ENCODE measurements at regions not wholly inside any gene's neighbourhood (a gene's known extent, or its start where the extent isn't known, plus 50 kb on each side); places are given as distances from the start of the nearest gene placed in this dataset.
A peak's percentile ranks its signal among the peaks of the same experiment; 100 is the strongest.

- no peak overlapping the region for H3K23ac ChIP-seq (ENCODE audit: low read depth, low read length, poor library complexity)
- WGBS, 2 donors (ENCODE audit: extremely low coverage in 2 of 2, insufficient read length in 2 of 2, insufficient replicate concordance in 1 of 2), result no CpG with 5 or more reads among the region's 17 CpGs
- DNase-seq (ENCODE audit: low spot score), result peak; percentile 23
Observed at GRCh38 chr12:114186241-114187002, 219.5 kb downstream of the TBX5 start.

GRCh38 chr12:114185036-114185435, 218.9 kb upstream of the RBM19 start:
- no peak overlapping the region for H3K14ac ChIP-seq (ENCODE audit: low read length)
- H3K9ac ChIP-seq (ENCODE audit: low read depth, low read length, poor library complexity), result no peak overlapping the region
- peaks cover 0 to 6% (median 0%) of the 10 kb centered on the region in 3 experiments for H3K27me3 ChIP-seq (ENCODE audit: control insufficient read depth in 3 of 3, insufficient read depth in 3 of 3, low read depth in 1 of 3, low read length in 3 of 3)
- H2BK12ac ChIP-seq (ENCODE audit: low read length), result no peak overlapping the region
- H3K18ac ChIP-seq (ENCODE audit: low read length), result no peak overlapping the region
- H3K79me1 ChIP-seq (ENCODE audit: low read depth, low read length), result no peaks in the 10 kb centered on the region
- H2BK15ac ChIP-seq (ENCODE audit: low read length), result no peak overlapping the region
- no peak overlapping the region for H2BK120ac ChIP-seq (ENCODE audit: low read depth, low read length)
- H3K4me1 ChIP-seq (ENCODE audit: control insufficient read depth in 2 of 2, insufficient read depth in 1 of 2, low read depth in 1 of 2, low read length in 2 of 2), result peaks cover 0 to 4% of the 10 kb centered on the region in 2 donors
- no peaks in the 10 kb centered on the region for H3K36me3 ChIP-seq (replicated peaks in 1 of 2; ENCODE audit: control insufficient read depth in 2 of 2, insufficient read depth in 2 of 2, low read length in 2 of 2)
- H3K4me3 ChIP-seq (ENCODE audit: low read length in 2 of 2), result no peak overlapping the region
- H2BK5ac ChIP-seq (ENCODE audit: low read length), result no peak overlapping the region
- H3K23ac ChIP-seq (ENCODE audit: low read depth, low read length, poor library complexity), result no peak overlapping the region
- no CpG with 5 or more reads among the region's 5 CpGs for WGBS, 2 donors (ENCODE audit: extremely low coverage in 2 of 2, insufficient read length in 2 of 2, insufficient replicate concordance in 1 of 2)
- no peak overlapping the region for H3K4ac ChIP-seq (ENCODE audit: low read length)
- no peak overlapping the region for H3K27ac ChIP-seq (replicated peaks; ENCODE audit: low read length)
- H2AFZ ChIP-seq (ENCODE audit: low read length), result no peak overlapping the region
- H4K91ac ChIP-seq (ENCODE audit: low read depth, low read length, poor library complexity), result no peak overlapping the region
- H3K4me2 ChIP-seq (ENCODE audit: insufficient read depth, low read length, poor library complexity, severe bottlenecking), result no peak overlapping the region
- no peak overlapping the region for H2AK5ac ChIP-seq (ENCODE audit: low read depth, low read length)
- H3K9me3 ChIP-seq (replicated peaks in 1 of 2; ENCODE audit: control insufficient read depth in 2 of 2, insufficient read depth in 1 of 2, low read depth in 1 of 2, low read length in 2 of 2), result no peaks in the 10 kb centered on the region
- H4K8ac ChIP-seq (ENCODE audit: low read depth, low read length), result no peak overlapping the region
- no peak for DNase-seq (ENCODE audit: low spot score)

More at GRCh38 chr12:114186241-114187002, 219.5 kb downstream of the TBX5 start:
- no peak overlapping the region for H2BK5ac ChIP-seq (ENCODE audit: low read length)
- H2BK12ac ChIP-seq (ENCODE audit: low read length), result no peak overlapping the region
- H2BK120ac ChIP-seq (ENCODE audit: low read depth, low read length), result no peak overlapping the region
- H3K4me3 ChIP-seq (ENCODE audit: low read length in 2 of 2), result no peak overlapping the region
- peaks cover 0 to 4% of the 10 kb centered on the region in 2 donors for H3K4me1 ChIP-seq (ENCODE audit: control insufficient read depth in 2 of 2, insufficient read depth in 1 of 2, low read depth in 1 of 2, low read length in 2 of 2)
- H4K91ac ChIP-seq (ENCODE audit: low read depth, low read length, poor library complexity), result no peak overlapping the region
- H3K4ac ChIP-seq (ENCODE audit: low read length), result no peak overlapping the region
- H3K18ac ChIP-seq (ENCODE audit: low read length), result no peak overlapping the region
- no peaks in the 10 kb centered on the region for H3K79me1 ChIP-seq (ENCODE audit: low read depth, low read length)
- no peak overlapping the region for H3K14ac ChIP-seq (ENCODE audit: low read length)
- H3K9me3 ChIP-seq (replicated peaks in 1 of 2; ENCODE audit: control insufficient read depth in 2 of 2, insufficient read depth in 1 of 2, low read depth in 1 of 2, low read length in 2 of 2), result no peaks in the 10 kb centered on the region
- H2BK15ac ChIP-seq (ENCODE audit: low read length), result no peak overlapping the region
- H3K27ac ChIP-seq (replicated peaks; ENCODE audit: low read length), result no peak overlapping the region
- H3K4me2 ChIP-seq (ENCODE audit: insufficient read depth, low read length, poor library complexity, severe bottlenecking), result no peak overlapping the region
- no peak overlapping the region for H3K9ac ChIP-seq (ENCODE audit: low read depth, low read length, poor library complexity)
- no peaks in the 10 kb centered on the region for H3K36me3 ChIP-seq (replicated peaks in 1 of 2; ENCODE audit: control insufficient read depth in 2 of 2, insufficient read depth in 2 of 2, low read length in 2 of 2)
- H2AK5ac ChIP-seq (ENCODE audit: low read depth, low read length), result no peak overlapping the region
- H4K8ac ChIP-seq (ENCODE audit: low read depth, low read length), result no peak overlapping the region
- peaks cover 0 to 3% (median 0%) of the 10 kb centered on the region in 3 experiments for H3K27me3 ChIP-seq (ENCODE audit: control insufficient read depth in 3 of 3, insufficient read depth in 3 of 3, low read depth in 1 of 3, low read length in 3 of 3)
- H2AFZ ChIP-seq (ENCODE audit: low read length), result no peak overlapping the region

- H3K36me3 ChIP-seq (replicated peaks in 1 of 2; ENCODE audit: control insufficient read depth in 2 of 2, insufficient read depth in 2 of 2, low read length in 2 of 2), result no peaks in the 10 kb centered on the region
- no peak overlapping the region for H2AFZ ChIP-seq (ENCODE audit: low read length)
- no peak for DNase-seq (ENCODE audit: low spot score)
- no peaks in the 10 kb centered on the region for H3K79me1 ChIP-seq (ENCODE audit: low read depth, low read length)
- no peak overlapping the region for H3K27ac ChIP-seq (replicated peaks; ENCODE audit: low read length)
- WGBS, 2 donors (ENCODE audit: extremely low coverage in 2 of 2, insufficient read length in 2 of 2, insufficient replicate concordance in 1 of 2), result no CpG with 5 or more reads among the region's 1 CpG
- peaks cover 0 to 8% (median 0%) of the 10 kb centered on the region in 3 experiments for H3K27me3 ChIP-seq (ENCODE audit: control insufficient read depth in 3 of 3, insufficient read depth in 3 of 3, low read depth in 1 of 3, low read length in 3 of 3)
- H2BK120ac ChIP-seq (ENCODE audit: low read depth, low read length), result no peak overlapping the region
- no peak overlapping the region for H3K23ac ChIP-seq (ENCODE audit: low read depth, low read length, poor library complexity)
- no peak overlapping the region for H3K9ac ChIP-seq (ENCODE audit: low read depth, low read length, poor library complexity)
- no peak overlapping the region for H3K4ac ChIP-seq (ENCODE audit: low read length)
- no peak overlapping the region for H3K4me2 ChIP-seq (ENCODE audit: insufficient read depth, low read length, poor library complexity, severe bottlenecking)
- H4K91ac ChIP-seq (ENCODE audit: low read depth, low read length, poor library complexity), result no peak overlapping the region
- no peak overlapping the region for H2BK5ac ChIP-seq (ENCODE audit: low read length)
- H4K8ac ChIP-seq (ENCODE audit: low read depth, low read length), result no peak overlapping the region
- H3K4me3 ChIP-seq (ENCODE audit: low read length in 2 of 2), result no peak overlapping the region
- H2AK5ac ChIP-seq (ENCODE audit: low read depth, low read length), result no peak overlapping the region
- no peaks in the 10 kb centered on the region for H3K4me1 ChIP-seq (ENCODE audit: control insufficient read depth in 2 of 2, insufficient read depth in 1 of 2, low read depth in 1 of 2, low read length in 2 of 2)
- H2BK12ac ChIP-seq (ENCODE audit: low read length), result no peak overlapping the region
- H3K14ac ChIP-seq (ENCODE audit: low read length), result no peak overlapping the region
- H3K9me3 ChIP-seq (replicated peaks in 1 of 2; ENCODE audit: control insufficient read depth in 2 of 2, insufficient read depth in 1 of 2, low read depth in 1 of 2, low read length in 2 of 2), result no peaks in the 10 kb centered on the region
- H3K18ac ChIP-seq (ENCODE audit: low read length), result no peak overlapping the region
- no peak overlapping the region for H2BK15ac ChIP-seq (ENCODE audit: low read length)
Observed at GRCh38 chr12:114174326-114174725, 208.2 kb upstream of the RBM19 start.

GRCh38 chr12:114172135-114172534, 206.0 kb upstream of the RBM19 start:
- Histone ChIP-seq H2BK15ac (ENCODE audit: low read length) (no peak overlapping the region), H3K9ac (ENCODE audit: low read depth, low read length, poor library complexity) (no peak overlapping the region)
- no CpG with 5 or more reads among the region's 4 CpGs for WGBS, 2 donors (ENCODE audit: extremely low coverage in 2 of 2, insufficient read length in 2 of 2, insufficient replicate concordance in 1 of 2)

More at GRCh38 chr12:114172135-114172534, 206.0 kb upstream of the RBM19 start:
- no peak overlapping the region for H4K8ac ChIP-seq (ENCODE audit: low read depth, low read length)
- H3K27me3 ChIP-seq (ENCODE audit: control insufficient read depth in 3 of 3, insufficient read depth in 3 of 3, low read depth in 1 of 3, low read length in 3 of 3), result peaks cover 0 to 6% (median 0%) of the 10 kb centered on the region in 3 experiments
- no peaks in the 10 kb centered on the region for H3K9me3 ChIP-seq (replicated peaks in 1 of 2; ENCODE audit: control insufficient read depth in 2 of 2, insufficient read depth in 1 of 2, low read depth in 1 of 2, low read length in 2 of 2)
- no peaks in the 10 kb centered on the region for H3K4me1 ChIP-seq (ENCODE audit: control insufficient read depth in 2 of 2, insufficient read depth in 1 of 2, low read depth in 1 of 2, low read length in 2 of 2)
- no peak overlapping the region for H2BK5ac ChIP-seq (ENCODE audit: low read length)
- H3K4me3 ChIP-seq (ENCODE audit: low read length in 2 of 2), result no peak overlapping the region
- H3K27ac ChIP-seq (replicated peaks; ENCODE audit: low read length), result no peak overlapping the region
- no peak overlapping the region for H3K4me2 ChIP-seq (ENCODE audit: insufficient read depth, low read length, poor library complexity, severe bottlenecking)
- H4K91ac ChIP-seq (ENCODE audit: low read depth, low read length, poor library complexity), result no peak overlapping the region
- no peak overlapping the region for H2BK120ac ChIP-seq (ENCODE audit: low read depth, low read length)
- no peak overlapping the region for H3K4ac ChIP-seq (ENCODE audit: low read length)
- no peak for DNase-seq (ENCODE audit: low spot score)
- no peaks in the 10 kb centered on the region for H3K79me1 ChIP-seq (ENCODE audit: low read depth, low read length)
- H2AFZ ChIP-seq (ENCODE audit: low read length), result no peak overlapping the region
- H3K23ac ChIP-seq (ENCODE audit: low read depth, low read length, poor library complexity), result no peak overlapping the region
- H3K14ac ChIP-seq (ENCODE audit: low read length), result no peak overlapping the region
- H2AK5ac ChIP-seq (ENCODE audit: low read depth, low read length), result no peak overlapping the region
- no peak overlapping the region for H2BK12ac ChIP-seq (ENCODE audit: low read length)
- no peaks in the 10 kb centered on the region for H3K36me3 ChIP-seq (replicated peaks in 1 of 2; ENCODE audit: control insufficient read depth in 2 of 2, insufficient read depth in 2 of 2, low read length in 2 of 2)
- H3K18ac ChIP-seq (ENCODE audit: low read length), result no peak overlapping the region
